ENCODE measurements at regions not wholly inside any gene's neighbourhood (a gene's known extent, or its start where the extent isn't known, plus 50 kb on each side); places are given as distances from the start of the nearest gene placed in this dataset.

DNA sequence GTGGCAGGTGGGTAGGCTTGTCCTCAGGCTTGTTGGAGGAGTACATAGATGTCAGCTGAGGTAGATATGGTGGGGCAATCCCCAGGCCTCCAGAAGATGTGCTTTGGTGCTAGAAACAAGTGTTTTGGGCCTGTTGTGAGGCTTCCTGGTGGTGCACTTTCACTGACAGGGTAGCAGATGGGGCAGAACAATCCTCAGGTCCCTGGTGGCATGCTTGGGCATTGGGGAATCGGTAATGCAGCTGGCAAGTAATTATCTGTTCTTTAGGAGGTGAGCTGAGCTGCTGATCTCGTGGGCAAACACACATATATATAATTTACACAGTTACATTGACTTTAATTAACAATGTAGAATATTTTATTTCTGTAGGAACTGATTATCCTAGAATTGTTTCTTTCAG lies 458.7 kb downstream of the BMP2 start:
- TF ChIP-seq, protein P1, sequence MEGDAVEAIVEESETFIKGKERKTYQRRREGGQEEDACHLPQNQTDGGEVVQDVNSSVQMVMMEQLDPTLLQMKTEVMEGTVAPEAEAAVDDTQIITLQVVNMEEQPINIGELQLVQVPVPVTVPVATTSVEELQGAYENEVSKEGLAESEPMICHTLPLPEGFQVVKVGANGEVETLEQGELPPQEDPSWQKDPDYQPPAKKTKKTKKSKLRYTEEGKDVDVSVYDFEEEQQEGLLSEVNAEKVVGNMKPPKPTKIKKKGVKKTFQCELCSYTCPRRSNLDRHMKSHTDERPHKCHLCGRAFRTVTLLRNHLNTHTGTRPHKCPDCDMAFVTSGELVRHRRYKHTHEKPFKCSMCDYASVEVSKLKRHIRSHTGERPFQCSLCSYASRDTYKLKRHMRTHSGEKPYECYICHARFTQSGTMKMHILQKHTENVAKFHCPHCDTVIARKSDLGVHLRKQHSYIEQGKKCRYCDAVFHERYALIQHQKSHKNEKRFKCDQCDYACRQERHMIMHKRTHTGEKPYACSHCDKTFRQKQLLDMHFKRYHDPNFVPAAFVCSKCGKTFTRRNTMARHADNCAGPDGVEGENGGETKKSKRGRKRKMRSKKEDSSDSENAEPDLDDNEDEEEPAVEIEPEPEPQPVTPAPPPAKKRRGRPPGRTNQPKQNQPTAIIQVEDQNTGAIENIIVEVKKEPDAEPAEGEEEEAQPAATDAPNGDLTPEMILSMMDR (conservative IDR thresholded peaks at IDR 0.05 in 1 of 2, IDR thresholded peaks at IDR 0.05 in 1 of 2; ENCODE audit: extremely low read depth in 1 of 2, insufficient read depth in 1 of 2, low read depth in 1 of 2, low read length in 2 of 2), result no peak
- no peak for TF ChIP-seq EZH2 (IDR thresholded peaks at IDR 0.05; ENCODE audit: borderline replicate concordance, low read length)

Data from mammary epithelial cell (primary cell).